ENCODE measurements at regions not wholly inside any gene's neighbourhood (a gene's known extent, or its start where the extent isn't known, plus 50 kb on each side); places are given as distances from the start of the nearest gene placed in this dataset.

DNA sequence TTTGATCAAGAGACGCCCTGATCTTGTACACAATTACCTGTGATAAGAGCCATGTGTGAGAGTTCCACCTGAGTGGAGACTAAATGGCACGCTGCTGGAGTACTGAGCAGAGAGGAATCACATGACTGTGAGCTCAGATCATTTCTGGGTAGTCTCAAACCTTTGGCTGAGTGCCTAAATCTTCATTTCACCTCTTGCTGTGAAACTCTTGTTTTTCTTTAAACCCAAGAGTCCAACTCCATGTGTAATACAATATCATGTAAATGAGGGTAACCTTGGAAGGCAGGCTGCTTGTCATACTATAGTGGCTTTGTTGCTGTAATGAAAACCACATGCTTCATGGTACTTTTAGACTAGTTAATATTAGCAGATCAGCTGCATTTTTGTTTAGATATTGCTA, 156.9 kb downstream of the CAND1 start:
- H3K9ac ChIP-seq (ENCODE audit: low read length), result no peak overlapping the region
- no peaks in the 10 kb centered on the region for H3K27me3 ChIP-seq (ENCODE audit: control insufficient read depth, insufficient read depth, low read length)
- H3K27ac ChIP-seq (ENCODE audit: low read depth, low read length), result no peak overlapping the region
- no peaks in the 10 kb centered on the region for H3K9me3 ChIP-seq (ENCODE audit: control insufficient read depth, insufficient read depth, low read depth, low read length)
- 0 out of 2 replicates have a peak, but pooled peaks cover 3% of the 10 kb centered on the region for H3K4me1 ChIP-seq (ENCODE audit: control insufficient read depth, insufficient read depth, low read length)
- no peaks in the 10 kb centered on the region for H3K36me3 ChIP-seq (ENCODE audit: control insufficient read depth, insufficient read depth, low read length)
- no peak overlapping the region for H3K4me3 ChIP-seq (ENCODE audit: low read depth, low read length)

DNA sequence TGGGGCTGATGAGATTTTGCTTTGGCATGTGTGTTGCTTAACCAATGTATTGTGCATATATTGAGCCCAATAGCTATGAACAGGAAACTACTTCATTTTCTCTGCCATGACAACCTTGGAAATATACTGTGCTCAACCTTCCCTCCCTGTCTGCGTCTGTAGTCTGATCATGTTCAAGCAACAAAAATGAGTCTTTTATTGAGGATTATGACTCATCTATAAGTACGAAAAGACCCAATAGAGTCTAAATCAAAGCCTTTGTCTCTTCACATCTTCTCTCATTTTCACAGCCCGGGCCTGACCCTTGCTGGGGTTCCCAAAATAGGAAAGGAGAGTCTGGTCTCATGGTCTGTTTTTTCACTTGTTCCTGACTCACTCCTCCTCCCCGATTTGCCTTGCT, 158.2 kb downstream of the CAND1 start:
- H3K9me3 ChIP-seq (ENCODE audit: control insufficient read depth, insufficient read depth, low read depth, low read length), result no peaks in the 10 kb centered on the region
- no peak overlapping the region for H3K4me3 ChIP-seq (ENCODE audit: low read depth, low read length)
- H3K27me3 ChIP-seq (ENCODE audit: control insufficient read depth, insufficient read depth, low read length), result no peaks in the 10 kb centered on the region
- H3K27ac ChIP-seq (ENCODE audit: low read depth, low read length), result no peak overlapping the region
- H3K9ac ChIP-seq (ENCODE audit: low read length), result no peak overlapping the region
- H3K36me3 ChIP-seq (ENCODE audit: control insufficient read depth, insufficient read depth, low read length), result no peaks in the 10 kb centered on the region
- 0 out of 2 replicates have a peak, but pooled peaks cover 3% of the 10 kb centered on the region for H3K4me1 ChIP-seq (ENCODE audit: control insufficient read depth, insufficient read depth, low read length)

DNA sequence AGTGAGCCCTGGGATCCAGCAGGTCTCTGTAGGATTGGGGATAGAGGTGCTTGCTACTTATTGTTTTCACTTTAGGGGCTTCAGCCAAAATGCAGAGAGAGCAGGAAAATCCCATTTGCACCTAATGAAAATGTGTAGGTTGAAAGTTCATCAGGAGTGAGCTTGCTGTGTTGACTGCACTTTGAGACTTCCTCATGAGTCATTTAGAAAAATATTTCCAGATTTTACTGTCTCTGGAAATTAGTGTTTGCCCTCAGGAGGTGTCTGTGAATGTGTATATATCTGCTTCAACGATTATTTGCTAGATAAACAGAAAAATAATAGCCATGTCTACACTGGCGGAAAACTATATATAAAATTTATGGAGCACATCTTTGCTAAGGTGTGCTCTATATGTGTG, 159.3 kb downstream of the CAND1 start:
- Histone ChIP-seq H3K4me3 (ENCODE audit: low read depth, low read length) (no peak overlapping the region), H3K27ac (ENCODE audit: low read depth, low read length) (no peak overlapping the region), H3K36me3 (ENCODE audit: control insufficient read depth, insufficient read depth, low read length) (no peaks in the 10 kb centered on the region), H3K9me3 (ENCODE audit: control insufficient read depth, insufficient read depth, low read depth, low read length) (no peaks in the 10 kb centered on the region), H3K27me3 (ENCODE audit: control insufficient read depth, insufficient read depth, low read length) (no peaks in the 10 kb centered on the region), H3K9ac (ENCODE audit: low read length) (no peak overlapping the region), H3K4me1 (ENCODE audit: control insufficient read depth, insufficient read depth, low read length) (0 out of 2 replicates have a peak, but pooled peaks cover 3% of the 10 kb centered on the region)

DNA sequence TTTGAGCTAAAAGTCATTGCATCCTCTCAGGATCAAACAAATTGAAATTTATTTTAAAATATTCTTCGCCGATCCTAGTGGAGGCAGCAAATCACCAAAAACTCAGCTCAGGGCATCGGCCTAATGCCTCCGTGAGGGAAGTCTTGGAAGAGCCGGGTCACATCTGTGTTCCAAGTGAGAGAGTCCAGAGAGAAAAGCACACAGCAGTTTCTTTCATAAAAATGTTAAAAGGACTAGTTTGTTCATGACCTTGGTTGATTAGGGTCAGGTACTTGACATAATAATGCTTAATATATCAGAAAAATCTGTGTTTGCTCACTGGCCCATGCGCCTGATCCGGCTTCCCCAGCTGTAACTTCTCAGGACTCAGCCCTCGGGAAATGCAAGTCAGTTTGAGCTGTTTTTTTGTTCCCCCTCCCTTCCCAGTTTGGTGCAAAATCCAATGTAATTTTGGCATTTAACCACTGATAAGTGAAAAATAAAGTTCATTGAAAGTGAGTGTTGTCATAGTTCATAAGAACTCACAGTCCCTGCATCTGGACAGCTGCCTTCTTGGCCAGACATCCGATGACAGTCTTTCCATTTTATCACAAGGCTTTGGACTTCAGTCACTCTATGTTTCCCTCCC, 161.7 kb downstream of the CAND1 start:
- Histone ChIP-seq H3K9ac (ENCODE audit: low read length) (no peak overlapping the region), H3K9me3 (ENCODE audit: control insufficient read depth, insufficient read depth, low read depth, low read length) (no peaks in the 10 kb centered on the region), H3K27ac (ENCODE audit: low read depth, low read length) (no peak overlapping the region), H3K36me3 (ENCODE audit: control insufficient read depth, insufficient read depth, low read length) (no peaks in the 10 kb centered on the region), H3K27me3 (ENCODE audit: control insufficient read depth, insufficient read depth, low read length) (no peaks in the 10 kb centered on the region), H3K4me3 (ENCODE audit: low read depth, low read length) (no peak overlapping the region), H3K4me1 (ENCODE audit: control insufficient read depth, insufficient read depth, low read length) (0 out of 2 replicates have a peak, but pooled peaks cover 3% of the 10 kb centered on the region)

DNA sequence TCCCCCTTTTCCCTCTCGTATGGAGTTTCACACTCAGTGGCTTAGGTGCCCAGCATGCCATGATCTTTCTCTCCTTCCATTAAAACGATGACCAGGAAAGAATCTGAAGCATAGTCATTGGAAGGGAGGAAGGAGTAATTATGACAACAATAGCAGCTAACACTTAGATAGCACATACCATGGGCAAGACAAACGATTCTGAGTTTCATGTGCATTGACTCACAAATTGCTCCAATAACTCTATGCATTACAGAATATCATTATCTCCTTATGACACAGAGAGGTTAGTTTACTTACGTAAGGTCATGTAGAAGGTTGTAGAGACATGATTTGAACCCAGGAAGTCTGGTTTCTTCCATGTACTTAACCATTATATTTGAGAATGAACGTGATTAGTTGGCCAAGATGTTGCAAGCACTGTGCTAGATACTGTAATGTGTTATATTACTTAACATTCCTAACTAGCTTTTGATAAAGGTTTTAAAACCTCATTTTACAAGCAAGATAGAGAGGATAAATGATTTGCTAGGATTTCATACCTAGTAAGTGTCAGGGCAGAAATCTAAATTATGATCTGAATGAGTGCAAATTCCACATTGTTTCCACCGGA, 162.4 kb downstream of the CAND1 start:
- Histone ChIP-seq H3K9ac (ENCODE audit: low read length) (no peak overlapping the region), H3K4me1 (ENCODE audit: control insufficient read depth, insufficient read depth, low read length) (no peaks in the 10 kb centered on the region), H3K9me3 (ENCODE audit: control insufficient read depth, insufficient read depth, low read depth, low read length) (no peaks in the 10 kb centered on the region), H3K4me3 (ENCODE audit: low read depth, low read length) (no peak overlapping the region), H3K27ac (ENCODE audit: low read depth, low read length) (no peak overlapping the region), H3K27me3 (ENCODE audit: control insufficient read depth, insufficient read depth, low read length) (no peaks in the 10 kb centered on the region), H3K36me3 (ENCODE audit: control insufficient read depth, insufficient read depth, low read length) (no peaks in the 10 kb centered on the region)

DNA sequence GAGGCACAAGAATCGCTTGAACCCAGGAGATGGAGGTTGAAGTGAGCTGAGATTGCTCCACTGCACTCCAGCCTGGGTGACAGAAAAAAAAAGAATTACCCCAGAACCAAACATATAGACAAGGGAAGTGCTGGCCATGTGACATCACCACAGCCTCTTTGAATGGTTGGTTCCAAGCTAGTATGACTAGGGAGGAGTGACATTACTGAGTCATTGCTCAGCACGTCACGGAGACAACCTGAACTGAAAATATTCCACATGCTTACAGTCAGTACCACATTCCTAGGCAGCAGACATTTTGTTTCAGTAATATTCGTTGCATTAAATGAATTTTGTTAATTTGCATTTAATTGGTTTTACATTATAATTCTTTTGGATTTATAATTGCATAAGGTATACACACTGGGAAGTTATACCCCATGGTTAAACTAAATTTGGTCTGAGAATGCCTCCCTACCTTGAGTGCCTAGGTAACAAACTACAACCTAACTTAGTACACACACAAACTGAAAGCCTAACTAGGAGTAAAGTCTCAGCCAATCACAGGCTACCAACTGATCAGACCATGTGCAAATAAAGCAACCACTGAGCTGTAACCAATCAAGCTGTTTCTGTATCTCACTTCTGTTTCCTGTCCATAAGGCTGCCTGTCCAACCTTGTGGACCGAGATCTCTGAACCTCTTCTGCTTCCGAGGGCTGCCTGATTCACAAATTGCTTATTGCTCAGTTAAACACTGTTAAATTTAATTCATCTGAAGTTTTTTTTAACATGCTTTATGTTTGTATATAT, 164.4 kb downstream of the CAND1 start:
- H3K9me3 ChIP-seq (ENCODE audit: control insufficient read depth, insufficient read depth, low read depth, low read length), result no peaks in the 10 kb centered on the region
- no peaks in the 10 kb centered on the region for H3K4me1 ChIP-seq (ENCODE audit: control insufficient read depth, insufficient read depth, low read length)
- H3K9ac ChIP-seq (ENCODE audit: low read length), result no peak overlapping the region
- H3K36me3 ChIP-seq (ENCODE audit: control insufficient read depth, insufficient read depth, low read length), result no peaks in the 10 kb centered on the region
- no peak overlapping the region for H3K4me3 ChIP-seq (ENCODE audit: low read depth, low read length)
- no peaks in the 10 kb centered on the region for H3K27me3 ChIP-seq (ENCODE audit: control insufficient read depth, insufficient read depth, low read length)
- H3K27ac ChIP-seq (ENCODE audit: low read depth, low read length), result no peak overlapping the region

DNA sequence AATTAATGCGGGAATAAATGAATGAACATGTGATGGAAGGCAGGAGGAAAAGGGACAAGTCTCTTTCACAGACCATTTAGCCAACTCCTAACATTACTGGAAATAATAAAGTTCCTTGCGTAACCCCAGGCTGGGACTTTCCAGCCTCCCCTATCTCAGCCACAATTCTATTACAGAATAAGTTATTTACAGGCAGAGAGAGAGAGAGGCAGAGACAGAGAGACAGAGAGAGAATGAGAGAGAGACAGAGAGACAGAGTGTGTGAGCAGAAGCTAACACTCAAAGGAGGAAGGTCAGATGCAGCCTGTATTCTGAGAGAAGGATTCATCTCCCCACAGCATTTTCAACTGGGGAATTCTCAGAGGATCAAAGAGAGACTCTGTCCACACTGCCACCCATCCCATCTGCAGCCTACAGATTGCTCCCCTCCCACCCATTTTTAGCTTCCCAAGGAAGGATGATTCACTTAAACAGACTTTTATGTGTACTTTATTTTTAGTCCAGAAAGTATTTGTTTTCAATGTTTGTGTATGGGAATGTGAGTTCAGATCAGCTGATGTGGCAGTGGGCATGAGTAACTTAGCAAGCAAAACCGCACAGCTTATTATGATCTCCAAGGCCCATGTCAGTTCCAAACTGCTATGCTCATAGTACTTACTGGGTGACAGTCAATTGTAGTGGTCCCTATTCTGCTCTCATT, 165.7 kb downstream of the CAND1 start:
- no peaks in the 10 kb centered on the region for H3K4me1 ChIP-seq (ENCODE audit: control insufficient read depth, insufficient read depth, low read length)
- no peak overlapping the region for H3K27ac ChIP-seq (ENCODE audit: low read depth, low read length)
- H3K36me3 ChIP-seq (ENCODE audit: control insufficient read depth, insufficient read depth, low read length), result no peaks in the 10 kb centered on the region
- H3K9ac ChIP-seq (ENCODE audit: low read length), result no peak overlapping the region
- no peak overlapping the region for H3K4me3 ChIP-seq (ENCODE audit: low read depth, low read length)
- H3K27me3 ChIP-seq (ENCODE audit: control insufficient read depth, insufficient read depth, low read length), result no peaks in the 10 kb centered on the region
- H3K9me3 ChIP-seq (ENCODE audit: control insufficient read depth, insufficient read depth, low read depth, low read length), result no peaks in the 10 kb centered on the region

DNA sequence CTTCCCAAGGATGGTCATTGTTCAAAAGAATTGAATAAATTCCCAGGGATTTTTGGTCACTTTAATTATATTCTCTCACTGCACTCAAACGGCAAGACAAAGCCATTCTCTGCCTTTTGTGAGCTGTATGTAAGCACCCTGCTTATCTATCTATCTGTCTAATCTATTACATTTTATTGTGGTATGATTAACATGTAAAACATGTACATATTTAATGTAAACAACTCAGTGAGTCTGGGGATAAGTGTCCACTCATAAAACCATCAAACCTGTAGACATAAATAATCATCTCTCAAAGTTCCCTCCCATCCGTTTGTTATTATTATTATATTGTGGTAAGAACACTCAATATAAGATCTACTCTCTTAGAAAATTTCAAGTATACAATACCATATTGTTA, 167.1 kb downstream of the CAND1 start:
- H3K9ac ChIP-seq (ENCODE audit: low read length), result no peak overlapping the region
- H3K27me3 ChIP-seq (ENCODE audit: control insufficient read depth, insufficient read depth, low read length), result no peaks in the 10 kb centered on the region
- no peak overlapping the region for H3K27ac ChIP-seq (ENCODE audit: low read depth, low read length)

DNA sequence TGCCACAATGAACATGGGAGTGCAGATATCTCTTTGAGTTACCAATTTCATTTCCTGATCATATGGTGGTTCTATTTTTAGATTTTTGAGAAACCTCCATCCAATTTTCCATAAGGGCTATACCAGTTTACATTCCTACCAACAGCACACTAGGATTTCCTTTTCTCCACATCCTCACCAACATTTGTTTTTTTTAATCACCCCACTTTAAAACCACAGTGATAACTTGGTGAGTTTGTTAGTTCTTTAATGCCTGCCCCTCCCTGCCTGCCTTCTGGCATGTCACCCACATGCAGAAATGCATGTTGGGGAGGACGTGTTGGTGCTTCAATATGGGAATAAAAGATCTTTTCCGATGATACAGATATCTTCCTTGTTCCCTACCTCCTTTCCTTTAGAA, 167.9 kb downstream of the CAND1 start:
- Histone ChIP-seq H3K9me3 (ENCODE audit: control insufficient read depth, insufficient read depth, low read depth, low read length) (no peaks in the 10 kb centered on the region), H3K27me3 (ENCODE audit: control insufficient read depth, insufficient read depth, low read length) (no peaks in the 10 kb centered on the region), H3K36me3 (ENCODE audit: control insufficient read depth, insufficient read depth, low read length) (no peaks in the 10 kb centered on the region), H3K4me3 (ENCODE audit: low read depth, low read length) (no peak overlapping the region), H3K9ac (ENCODE audit: low read length) (no peak overlapping the region), H3K4me1 (ENCODE audit: control insufficient read depth, insufficient read depth, low read length) (peaks cover 3% of the 10 kb centered on the region; the same call in 1 of the 2 replicates), H3K27ac (ENCODE audit: low read depth, low read length) (no peak overlapping the region)

More for the DNA sequence above, 167.1 kb downstream of the CAND1 start:
- H3K9me3 ChIP-seq (ENCODE audit: control insufficient read depth, insufficient read depth, low read depth, low read length), result no peaks in the 10 kb centered on the region
- no peak overlapping the region for H3K4me3 ChIP-seq (ENCODE audit: low read depth, low read length)
- H3K4me1 ChIP-seq (ENCODE audit: control insufficient read depth, insufficient read depth, low read length), result no peaks in the 10 kb centered on the region
- no peaks in the 10 kb centered on the region for H3K36me3 ChIP-seq (ENCODE audit: control insufficient read depth, insufficient read depth, low read length)

DNA sequence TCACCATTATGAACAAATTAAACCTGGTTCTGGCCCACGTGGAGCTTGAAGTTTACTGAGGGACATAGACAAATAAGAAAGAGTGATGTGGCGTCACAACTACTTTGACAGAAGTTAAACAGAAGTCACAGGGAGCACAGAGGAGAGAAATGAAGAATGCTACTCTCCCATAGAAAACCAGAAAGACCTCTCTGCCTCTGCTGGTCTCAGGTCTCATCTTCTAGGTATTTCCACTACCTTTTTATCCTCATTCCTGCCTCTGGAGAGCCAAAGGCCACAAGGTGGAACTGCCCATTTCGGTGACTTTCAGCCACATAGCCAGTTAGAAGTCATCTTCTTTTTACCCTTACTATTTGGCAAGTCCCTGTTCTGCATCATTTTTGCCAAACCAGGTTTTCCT, 170.5 kb downstream of the CAND1 start:
- H3K27ac ChIP-seq (ENCODE audit: low read depth, low read length), result no peak overlapping the region
- peaks cover 9% of the 10 kb centered on the region for H3K4me1 ChIP-seq (ENCODE audit: control insufficient read depth, insufficient read depth, low read length)

More for the DNA sequence above, 170.5 kb downstream of the CAND1 start:
- Histone ChIP-seq H3K36me3 (ENCODE audit: control insufficient read depth, insufficient read depth, low read length) (no peaks in the 10 kb centered on the region), H3K4me3 (ENCODE audit: low read depth, low read length) (no peak overlapping the region), H3K27me3 (ENCODE audit: control insufficient read depth, insufficient read depth, low read length) (no peaks in the 10 kb centered on the region), H3K9ac (ENCODE audit: low read length) (no peak overlapping the region), H3K9me3 (ENCODE audit: control insufficient read depth, insufficient read depth, low read depth, low read length) (peaks cover 4% of the 10 kb centered on the region)

Measured in HUES6 (cell line).